Mesothelial cell of epicardium (in vitro differentiated cells): ENCODE measurements at regions not wholly inside any gene's neighbourhood (a gene's known extent, or its start where the extent isn't known, plus 50 kb on each side); places are given as distances from the start of the nearest gene placed in this dataset.

Experiments used
- DNase-seq, 2 experiments: peaks; one replicate each; pipeline ENCODE4 v3.0.0; 2021; ENCODE audit warnings: low spot score in 2 of 2; ENCODE audit not compliant: unreplicated experiment in 2 of 2
- H3K27ac Mint-ChIP-seq: 2 replicates; pipeline ENCODE4 v1.8.0; 2021; ENCODE audit warnings: mixed read lengths
- H3K27me3 Mint-ChIP-seq: 2 replicates; pipeline ENCODE4 v1.8.0; 2021; ENCODE audit warnings: low read depth, mixed read lengths
- H3K36me3 Mint-ChIP-seq: 2 replicates; pipeline ENCODE4 v1.8.0; 2021; ENCODE audit warnings: mixed read lengths
- H3K4me1 Mint-ChIP-seq: 2 replicates; pipeline ENCODE4 v1.8.0; 2021; ENCODE audit warnings: mixed read lengths
- H3K4me3 Mint-ChIP-seq: 2 replicates; pipeline ENCODE4 v1.8.0; 2021; ENCODE audit warnings: mild to moderate bottlenecking, moderate library complexity, mixed read lengths
- H3K9me3 Mint-ChIP-seq: 2 replicates; pipeline ENCODE4 v1.8.0; 2021; ENCODE audit warnings: mixed read lengths
- TF ChIP-seq, protein P1 (sequence below): fragments of 200-600 bp; sonication (generic); IDR thresholded peaks from one replicate; pipeline ENCODE4 v1.5.0; 2021; ENCODE audit warnings: antibody characterized with exemption; ENCODE audit not compliant: unreplicated experiment

GRCh38 chr2:52368141-52368540 lies 1336.2 kb upstream of the NRXN1 start:
- no peak overlapping the region for H3K27ac Mint-ChIP-seq

DNA sequence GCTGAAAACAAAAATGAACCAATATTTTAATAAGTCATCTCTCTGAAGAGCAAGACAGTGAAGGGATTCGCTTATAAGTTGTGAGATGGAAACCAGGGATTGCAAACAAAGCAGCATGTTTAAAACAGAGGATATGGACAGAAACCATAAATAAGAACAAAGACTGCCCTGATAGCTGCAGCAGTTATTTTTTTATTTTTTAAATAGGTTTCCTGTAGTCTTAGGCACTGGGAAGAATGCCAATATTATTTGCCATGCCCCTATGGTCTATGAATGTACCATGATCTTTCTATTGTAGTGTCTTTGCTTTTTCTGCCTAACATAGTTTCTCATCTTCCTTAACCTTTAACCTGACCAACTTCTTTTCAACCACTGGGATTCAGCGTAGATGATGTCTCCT lies 1334.0 kb upstream of the NRXN1 start:
- no peaks in the 10 kb centered on the region for H3K27me3 Mint-ChIP-seq
- no peaks in the 10 kb centered on the region for H3K4me1 Mint-ChIP-seq
- H3K9me3 Mint-ChIP-seq: peaks cover 15% of the 10 kb centered on the region
- DNase-seq: no peak
- H3K4me3 Mint-ChIP-seq: no peak overlapping the region
- TF ChIP-seq, protein P1, sequence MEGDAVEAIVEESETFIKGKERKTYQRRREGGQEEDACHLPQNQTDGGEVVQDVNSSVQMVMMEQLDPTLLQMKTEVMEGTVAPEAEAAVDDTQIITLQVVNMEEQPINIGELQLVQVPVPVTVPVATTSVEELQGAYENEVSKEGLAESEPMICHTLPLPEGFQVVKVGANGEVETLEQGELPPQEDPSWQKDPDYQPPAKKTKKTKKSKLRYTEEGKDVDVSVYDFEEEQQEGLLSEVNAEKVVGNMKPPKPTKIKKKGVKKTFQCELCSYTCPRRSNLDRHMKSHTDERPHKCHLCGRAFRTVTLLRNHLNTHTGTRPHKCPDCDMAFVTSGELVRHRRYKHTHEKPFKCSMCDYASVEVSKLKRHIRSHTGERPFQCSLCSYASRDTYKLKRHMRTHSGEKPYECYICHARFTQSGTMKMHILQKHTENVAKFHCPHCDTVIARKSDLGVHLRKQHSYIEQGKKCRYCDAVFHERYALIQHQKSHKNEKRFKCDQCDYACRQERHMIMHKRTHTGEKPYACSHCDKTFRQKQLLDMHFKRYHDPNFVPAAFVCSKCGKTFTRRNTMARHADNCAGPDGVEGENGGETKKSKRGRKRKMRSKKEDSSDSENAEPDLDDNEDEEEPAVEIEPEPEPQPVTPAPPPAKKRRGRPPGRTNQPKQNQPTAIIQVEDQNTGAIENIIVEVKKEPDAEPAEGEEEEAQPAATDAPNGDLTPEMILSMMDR: no peak
- H3K27ac Mint-ChIP-seq: no peak overlapping the region
- H3K36me3 Mint-ChIP-seq: no peaks in the 10 kb centered on the region

More at GRCh38 chr2:52368141-52368540, 1336.2 kb upstream of the NRXN1 start:
- TF ChIP-seq, protein P1: no peak
- no peak for DNase-seq
- Mint-ChIP-seq H3K4me3 (no peak overlapping the region), H3K9me3 (peaks cover 15% of the 10 kb centered on the region), H3K4me1 (no peaks in the 10 kb centered on the region), H3K27me3 (no peaks in the 10 kb centered on the region), H3K36me3 (no peaks in the 10 kb centered on the region)

DNA sequence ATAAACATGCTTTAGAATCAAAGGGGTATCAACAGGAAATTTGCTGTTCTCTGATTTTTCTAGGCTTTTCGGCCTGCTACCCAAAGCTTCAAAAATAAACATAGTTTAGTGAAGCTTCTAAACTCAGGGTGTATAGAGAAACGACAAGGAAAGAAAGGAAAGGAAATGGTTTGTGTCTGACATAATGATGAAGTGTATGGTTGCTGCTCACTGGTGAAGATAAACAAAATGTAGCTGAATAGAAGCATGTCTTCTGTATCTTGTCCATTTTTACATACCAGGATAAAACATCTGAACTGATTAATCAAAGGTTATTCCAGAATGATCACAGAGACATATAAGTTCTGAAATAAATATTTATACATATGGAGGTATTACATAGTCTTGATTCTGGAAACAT lies 1324.6 kb upstream of the NRXN1 start:
- H3K4me3 Mint-ChIP-seq: no peak overlapping the region
- TF ChIP-seq, protein P1: no peak
- peaks cover 4% of the 10 kb centered on the region for H3K4me1 Mint-ChIP-seq
- H3K27ac Mint-ChIP-seq: no peak overlapping the region
- peaks cover 10% of the 10 kb centered on the region for H3K9me3 Mint-ChIP-seq
- no peak for DNase-seq
- H3K36me3 Mint-ChIP-seq: no peaks in the 10 kb centered on the region
- H3K27me3 Mint-ChIP-seq: no peaks in the 10 kb centered on the region

DNA sequence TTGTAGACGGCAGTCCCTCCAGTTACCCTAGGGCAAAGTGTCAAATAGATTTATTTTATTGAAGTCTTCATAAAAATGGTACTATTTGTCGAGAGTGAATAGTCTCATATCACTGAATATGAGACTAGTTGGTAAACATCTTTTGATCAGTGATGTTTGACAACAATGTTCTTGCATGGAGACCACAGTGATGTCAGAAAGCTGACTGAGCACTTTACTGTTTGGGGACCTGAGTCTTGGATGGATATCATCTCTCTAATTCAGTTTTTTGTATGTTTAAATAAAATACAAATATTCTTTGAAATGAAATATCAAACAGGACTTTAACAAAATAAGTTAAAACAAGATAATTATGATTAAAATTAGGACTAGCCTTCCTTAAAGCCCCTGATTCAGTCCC lies 1315.4 kb upstream of the NRXN1 start:
- no peak for DNase-seq
- Mint-ChIP-seq H3K9me3 (peaks cover 5% of the 10 kb centered on the region), H3K27me3 (no peaks in the 10 kb centered on the region), H3K4me1 (peaks cover 26% of the 10 kb centered on the region), H3K4me3 (no peak overlapping the region), H3K27ac (no peak overlapping the region), H3K36me3 (no peaks in the 10 kb centered on the region)
- TF ChIP-seq, protein P1: no peak

DNA sequence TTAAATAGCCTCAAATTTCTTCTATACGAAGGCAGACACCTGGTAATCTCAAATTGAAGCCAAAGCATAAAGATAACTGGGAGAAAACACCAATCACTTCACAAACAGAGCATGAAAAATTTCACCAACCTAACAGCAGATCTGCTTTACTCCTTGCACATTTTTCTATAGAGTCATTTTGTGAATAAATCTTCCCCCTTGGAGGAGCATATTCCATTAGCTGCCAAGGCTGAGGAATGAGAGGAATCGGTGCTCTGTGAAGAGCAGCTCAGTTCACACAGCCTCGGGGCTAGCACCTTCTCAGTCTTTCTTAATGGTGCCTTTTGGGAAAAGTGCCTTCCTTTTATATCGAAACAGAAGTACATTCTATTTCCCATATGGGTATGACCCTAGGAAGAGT lies 1313.7 kb upstream of the NRXN1 start:
- TF ChIP-seq, protein P1: no peak
- Mint-ChIP-seq H3K4me1 (peaks cover 26% of the 10 kb centered on the region), H3K27me3 (no peaks in the 10 kb centered on the region), H3K9me3 (peaks cover 5% of the 10 kb centered on the region), H3K4me3 (peak overlapping the region; percentile 3), H3K36me3 (no peaks in the 10 kb centered on the region), H3K27ac (peak overlapping the region; percentile 90)
- no peak for DNase-seq

GRCh38 chr2:52345082-52345481 lies 1313.2 kb upstream of the NRXN1 start:
- H3K4me3 Mint-ChIP-seq: no peak overlapping the region
- peak overlapping the region; percentile 90 for H3K27ac Mint-ChIP-seq
- no peaks in the 10 kb centered on the region for H3K27me3 Mint-ChIP-seq
- DNase-seq: no peak
- H3K4me1 Mint-ChIP-seq: peaks cover 27% of the 10 kb centered on the region
- TF ChIP-seq, protein P1: no peak
- no peaks in the 10 kb centered on the region for H3K36me3 Mint-ChIP-seq
- peaks cover 5% of the 10 kb centered on the region for H3K9me3 Mint-ChIP-seq
